Spleen (tissue), 7 donors: ENCODE measurements at regions not wholly inside any gene's neighbourhood (a gene's known extent, or its start where the extent isn't known, plus 50 kb on each side); places are given as distances from the start of the nearest gene placed in this dataset.

ENCODE experiments used
- CTCF ChIP-seq, 11 experiments: fragments of 200-600 bp in 7 of 11; fragments of 450-650 bp in 4 of 11; sonication (generic) in 4 of 11; IDR thresholded peaks in 8 of 11; conservative IDR thresholded peaks in 3 of 11; 1 replicate in 7 of 11; 2 replicates in 4 of 11; pipeline versions ENCODE4 v1.4.0 to v1.8.0; 2016 to 2021; ENCODE audit warnings: antibody characterized with exemption in 11 of 11, inconsistent platforms in 4 of 11, mild to moderate bottlenecking in 1 of 11
- POLR2AphosphoS5 ChIP-seq, 3 donors: sonication (generic); formaldehyde crosslinking; IDR thresholded peaks; one replicate each; pipeline ENCODE4 v1.5.1; 2017; ENCODE audit warnings: antibody characterized with exemption in 3 of 3
- donor health status: DM: no; HTN: no; CAD: no; lungs with moderate emphysema.
- donor health status: DM: no; HTN: no; CAD: no.
- donor health status: DM: no; HTN: no; CAD: no.

GRCh38 chr2:240306185-240306584, 129.3 kb upstream of the GPC1 start:
- TF ChIP-seq CTCF (IDR thresholded peaks at IDR 0.05 in 8 of 11, conservative IDR thresholded peaks at IDR 0.05 in 3 of 11) (no peak), POLR2AphosphoS5 (IDR thresholded peaks at IDR 0.05) (no peak)
